Activated CD4-positive, alpha-beta T cell treated with anti-CD3 and anti-CD28 coated beads, Interleukin-2, Interleukin-4, amounts not matched to agents 100 ng/mL and 50 ng/mL, durations not matched to agents 16 hours and 8 hours (primary cell): ENCODE measurements at regions not wholly inside any gene's neighbourhood (a gene's known extent, or its start where the extent isn't known, plus 50 kb on each side); places are given as distances from the start of the nearest gene placed in this dataset.
"Not testable (repeated sequence)": the region's sequence is repeated elsewhere in the genome, so short reads cannot be mapped to it uniquely, and the experiment has no call there.

Experiments used
- DNase-seq: peaks from one replicate; pipeline ENCODE4 v3.0.0-alpha.2; 2020; ENCODE audit warnings: low spot score

DNA sequence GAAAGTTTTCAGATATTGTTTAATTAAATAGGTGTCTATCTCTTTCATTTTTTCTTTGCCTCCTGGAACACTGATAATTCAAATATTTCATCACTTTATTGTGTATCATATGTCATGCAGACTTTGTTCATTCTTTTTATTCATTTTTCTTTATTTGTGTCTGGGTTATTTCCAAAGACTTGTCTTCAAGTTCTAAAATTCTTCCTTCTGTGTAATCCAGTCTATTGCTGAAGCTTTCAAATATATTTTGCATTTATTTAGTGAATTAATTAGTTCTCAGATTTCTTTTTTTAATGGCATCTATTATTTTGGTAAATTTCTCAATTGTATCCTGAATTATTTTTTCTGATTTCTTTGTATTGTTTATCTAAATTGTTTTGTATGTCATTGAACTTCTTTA is 70.1 kb downstream of the ZNF330 start:
- DNase-seq = no peak

DNA sequence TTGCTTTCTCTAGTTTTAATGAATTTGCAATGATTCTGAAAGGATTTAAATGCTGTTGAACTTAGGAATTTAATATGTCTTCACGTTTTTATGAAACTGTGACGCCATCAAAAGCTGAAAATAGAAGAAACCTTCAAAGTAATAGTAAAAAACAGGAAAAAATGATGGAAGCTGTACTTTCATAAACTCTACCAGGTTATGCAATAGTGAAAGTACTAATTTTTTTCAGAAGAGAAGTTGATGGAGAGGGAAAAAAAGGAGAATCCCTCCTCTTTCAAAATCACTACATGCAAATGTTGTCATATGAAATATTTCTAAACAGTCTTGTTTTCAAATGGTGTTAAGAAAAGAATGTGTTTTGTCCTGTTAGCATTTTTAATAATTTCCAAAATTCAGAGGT is 73.6 kb downstream of the ZNF330 start:
- DNase-seq = no peak

DNA sequence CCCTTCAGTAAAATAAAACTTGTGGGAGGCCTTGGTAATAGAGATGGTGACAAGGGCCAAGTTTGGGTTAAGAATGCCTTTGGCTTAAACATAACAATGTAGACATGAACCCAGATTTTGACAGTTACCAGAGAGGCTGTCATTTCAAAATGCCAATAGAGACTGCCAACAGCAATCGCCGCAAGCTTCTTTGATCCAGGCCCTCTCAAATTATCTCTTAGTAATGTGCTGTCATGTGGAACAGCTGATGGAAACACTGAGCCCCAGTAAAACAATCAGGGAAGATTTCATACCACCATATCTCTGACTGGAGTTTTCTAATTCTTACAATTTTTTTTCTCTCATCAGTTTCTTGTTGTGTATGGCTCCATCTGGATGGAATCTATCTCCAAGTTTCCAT is 80.5 kb downstream of the ZNF330 start:
- no peak for DNase-seq

DNA sequence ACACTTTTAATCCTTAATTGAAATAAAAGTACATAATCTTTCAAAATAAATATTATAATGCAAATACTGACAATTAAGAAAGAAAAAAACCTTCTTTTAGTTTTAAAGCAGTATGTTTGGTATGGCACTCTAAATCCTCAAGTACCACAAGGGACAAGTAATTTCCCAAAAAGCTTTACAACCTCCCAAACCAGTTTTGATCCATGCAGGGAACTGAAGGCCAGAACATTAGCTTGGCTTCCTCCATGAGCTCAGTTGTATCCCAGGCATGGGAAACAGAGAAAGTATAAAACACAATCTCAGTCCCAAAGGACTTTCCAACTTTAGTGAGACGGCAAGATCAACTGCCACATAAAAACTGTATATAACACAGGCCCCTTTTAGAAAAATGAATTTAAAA is 82.2 kb downstream of the ZNF330 start:
- DNase-seq = no peak

DNA sequence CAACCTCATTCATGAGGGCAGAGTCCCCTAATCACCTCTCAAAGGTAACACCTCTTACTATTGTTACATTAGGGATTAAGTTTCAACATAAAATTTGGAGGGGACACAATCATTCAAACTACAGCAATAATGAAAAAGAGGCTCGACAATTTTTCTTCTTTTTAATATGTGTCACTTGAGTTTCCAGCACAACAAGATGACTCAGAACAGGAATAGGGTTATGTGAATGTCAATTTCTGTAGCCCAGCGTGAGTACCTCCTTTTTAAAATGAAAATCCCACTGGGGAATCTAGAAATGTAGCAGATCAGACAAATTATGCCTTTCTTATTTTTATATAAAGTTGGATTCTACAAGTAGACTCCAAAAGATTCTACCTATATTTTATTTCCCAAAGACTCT is 83.7 kb downstream of the ZNF330 start:
- DNase-seq = peak; percentile 7

GRCh38 chr4:141306331-141306730 is 85.6 kb downstream of the ZNF330 start:
- no peak for DNase-seq

- peak; percentile 73 for DNase-seq
These were observed 86.6 kb downstream of the ZNF330 start for GRCh38 chr4:141307241-141307689.

DNA sequence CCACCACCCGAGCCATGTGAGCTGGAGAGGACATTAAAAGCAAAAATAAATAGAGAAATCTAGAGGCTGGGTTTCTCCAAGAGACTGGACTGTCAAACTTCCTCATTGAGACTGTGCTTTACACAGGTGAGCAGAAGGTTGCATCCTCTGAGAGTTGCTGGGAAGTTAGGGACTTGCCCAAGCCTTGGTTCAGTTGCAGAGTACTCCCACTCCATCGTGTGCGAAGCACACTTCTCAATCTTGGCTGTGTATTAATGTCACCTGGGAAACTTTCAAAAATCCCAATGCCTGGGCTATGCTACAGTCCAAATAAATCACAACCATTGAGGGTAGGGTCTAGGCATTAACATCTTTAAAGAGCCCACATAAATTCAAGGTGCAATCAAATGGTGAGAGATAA is 89.2 kb downstream of the ZNF330 start:
- no peak for DNase-seq

DNA sequence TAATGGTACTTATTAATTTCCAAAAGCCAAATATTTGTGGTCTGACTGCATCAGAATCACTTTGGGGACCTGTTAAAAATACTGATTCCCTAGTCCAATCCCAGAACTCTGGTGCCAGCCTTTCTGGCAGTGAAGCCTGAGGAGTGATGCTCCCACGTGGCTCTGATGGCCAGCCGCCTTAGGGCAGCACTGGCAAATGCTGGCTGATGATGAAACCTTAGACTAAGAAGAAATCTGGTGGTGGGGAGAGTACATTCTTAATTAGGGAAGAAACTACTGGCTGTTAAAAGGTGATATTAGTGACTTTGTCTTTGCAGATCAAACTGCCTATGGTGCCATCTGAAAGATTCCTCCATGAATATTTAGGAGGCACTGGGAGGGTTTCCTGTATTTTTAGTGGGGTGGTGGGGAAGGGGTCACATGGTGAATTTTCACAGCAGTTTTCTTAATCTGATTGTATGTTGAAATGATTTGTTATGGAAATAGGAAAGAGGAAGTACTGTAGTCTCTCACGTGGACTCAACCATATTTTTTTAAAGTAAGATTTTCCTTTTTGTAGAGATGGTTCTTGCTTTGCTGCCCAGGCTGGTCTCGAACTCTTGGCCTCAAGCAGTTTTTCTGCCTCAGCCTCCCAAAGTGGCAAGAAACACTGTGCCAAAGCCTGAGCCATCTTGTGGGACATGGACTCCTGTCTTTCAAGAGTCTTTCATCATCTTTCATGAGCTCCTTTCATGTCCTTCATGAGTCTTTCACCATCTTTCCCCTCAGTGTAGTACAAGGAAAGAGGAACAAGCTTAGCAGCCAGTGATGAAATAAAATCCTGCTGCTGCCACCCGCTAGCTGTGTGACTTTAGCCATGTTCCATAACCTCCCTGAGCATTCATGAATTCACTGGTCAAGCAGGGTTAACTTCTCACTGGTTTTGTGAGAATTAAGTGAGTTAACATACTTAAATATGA is 90.8 kb downstream of the ZNF330 start:
- DNase-seq = no peak

DNA sequence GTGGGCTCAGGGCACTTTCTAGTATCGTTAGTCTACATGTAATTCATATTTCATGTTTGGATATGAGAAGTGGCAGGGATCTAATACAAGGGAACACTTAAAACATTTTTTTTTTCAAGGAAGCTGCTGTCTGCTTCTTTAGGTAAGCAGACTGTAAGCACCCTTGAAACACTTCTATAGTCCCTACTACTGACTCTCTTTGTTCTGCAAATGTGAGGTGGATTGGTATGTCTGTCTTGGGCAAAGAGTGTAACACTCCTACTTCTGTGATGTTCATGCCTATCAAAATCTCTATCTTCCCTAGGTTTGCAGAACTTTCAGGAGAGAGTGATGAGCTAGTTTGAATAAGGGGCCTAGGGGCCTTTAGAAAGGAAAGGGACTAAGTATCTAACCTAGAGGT is 93.9 kb downstream of the ZNF330 start:
- DNase-seq = no peak

- no peak for DNase-seq
These were observed 108.0 kb downstream of the ZNF330 start for GRCh38 chr4:141328560-141329173.

DNA sequence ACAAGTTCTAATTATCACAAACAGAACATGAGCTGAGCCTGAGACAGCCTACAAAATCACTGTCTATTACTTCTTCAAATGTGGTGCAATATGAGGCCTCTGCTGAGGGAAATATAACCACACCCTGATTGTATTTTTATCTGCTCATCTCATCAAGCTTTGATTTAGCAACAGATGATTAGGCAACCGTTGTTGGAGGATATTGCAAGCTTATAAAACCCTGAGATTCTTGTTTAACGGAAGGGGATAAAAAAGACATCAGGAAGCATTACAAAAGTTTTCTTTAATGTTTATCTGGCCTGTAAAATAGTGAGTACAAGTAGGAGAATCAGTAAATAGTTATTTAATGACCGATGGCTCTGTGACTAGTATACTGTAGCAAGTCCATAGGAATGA is 108.5 kb downstream of the ZNF330 start:
- DNase-seq = no peak

- DNase-seq = no peak
These were observed 109.9 kb downstream of the ZNF330 start for GRCh38 chr4:141330616-141331015.

DNA sequence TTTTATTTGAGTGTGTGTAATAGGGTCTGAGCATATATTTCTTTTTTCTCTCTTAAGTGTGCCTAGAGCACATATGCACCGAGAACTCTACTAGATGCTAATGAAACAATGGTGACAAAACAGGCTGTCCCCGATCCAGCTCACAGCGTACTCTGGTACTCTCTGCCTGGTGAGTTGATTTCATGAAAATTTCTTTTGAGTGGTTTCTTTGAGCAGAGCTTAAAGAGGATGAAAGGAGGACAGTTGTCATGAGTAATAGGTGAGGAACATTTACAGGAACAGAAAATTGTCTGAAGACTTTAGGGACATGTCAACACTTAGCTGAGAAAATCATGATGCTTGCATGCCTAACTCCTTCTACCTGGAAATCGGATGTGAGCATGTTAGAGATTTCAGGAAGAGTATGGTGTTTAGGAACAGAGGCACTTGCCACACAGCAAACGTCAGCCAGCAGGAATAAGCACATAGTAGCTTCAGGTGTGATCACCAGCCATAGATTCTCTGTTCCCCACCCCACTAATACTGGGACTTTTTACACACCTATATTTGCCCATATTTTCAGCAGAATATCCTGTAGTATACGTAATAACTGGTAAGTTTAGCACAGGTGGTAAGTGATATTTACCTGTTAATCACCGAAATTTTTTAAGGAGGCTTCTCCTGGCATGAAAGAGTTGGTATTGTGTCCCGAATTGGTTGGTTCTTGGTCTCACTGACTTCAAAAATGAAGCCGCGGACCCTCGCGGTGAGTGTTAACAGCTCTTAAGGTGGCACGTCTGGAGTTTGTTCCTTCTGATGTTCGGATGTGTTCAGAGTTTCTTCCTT is 111.1 kb downstream of the ZNF330 start:
- DNase-seq = no peak

- DNase-seq = not testable (repeated sequence)
These were observed 111.9 kb downstream of the ZNF330 start for GRCh38 chr4:141332359-141333181.

- DNase-seq = not testable (repeated sequence)
These were observed 112.9 kb downstream of the ZNF330 start for GRCh38 chr4:141333456-141334230.

- DNase-seq = no peak
These were observed 114.5 kb downstream of the ZNF330 start for GRCh38 chr4:141335166-141335565.

DNA sequence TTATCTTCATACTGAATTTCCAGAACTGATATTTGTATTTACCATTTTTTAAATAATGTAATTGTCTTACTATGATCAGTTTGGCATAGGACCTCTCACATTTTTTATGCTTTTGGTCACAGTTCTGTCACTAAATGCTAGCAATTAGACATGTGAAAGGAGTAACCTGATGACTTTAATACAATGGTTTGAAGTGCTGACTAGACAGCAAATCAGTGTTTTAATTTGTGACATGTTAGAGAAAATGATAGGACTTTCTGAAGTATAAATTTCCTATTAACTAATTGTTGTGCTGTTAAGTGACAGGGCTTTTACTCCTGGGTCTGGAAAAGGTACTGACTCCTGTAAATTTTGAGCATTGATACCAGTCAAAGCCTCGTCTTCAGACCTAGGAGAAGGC is 117.5 kb downstream of the ZNF330 start:
- DNase-seq = no peak

- no peak for DNase-seq
These were observed 118.7 kb downstream of the ZNF330 start for GRCh38 chr4:141339391-141339790.

GRCh38 chr4:141339966-141340365 is 119.3 kb downstream of the ZNF330 start:
- no peak for DNase-seq

DNA sequence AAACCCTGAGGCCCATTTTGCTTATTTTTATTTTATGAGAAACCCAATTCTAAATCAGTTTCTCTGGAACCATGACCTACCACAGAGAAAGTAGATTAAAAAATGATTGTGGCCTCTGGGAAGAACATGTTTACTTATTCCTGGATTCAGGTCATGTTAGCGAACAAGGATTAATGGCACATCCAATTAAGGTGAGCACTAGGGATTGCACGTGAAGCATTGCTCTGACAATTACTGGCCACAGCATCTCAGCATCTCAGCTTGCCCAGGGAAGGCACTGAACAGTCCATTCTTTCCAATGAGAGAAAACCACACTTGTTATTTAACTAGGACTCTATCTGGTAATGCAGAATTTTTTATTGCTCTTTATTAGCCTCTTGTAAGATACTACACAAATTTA is 119.8 kb downstream of the ZNF330 start:
- DNase-seq = no peak
